ENCODE measurements at regions not wholly inside any gene's neighbourhood (a gene's known extent, or its start where the extent isn't known, plus 50 kb on each side); places are given as distances from the start of the nearest gene placed in this dataset.

GRCh38 chr14:96658611-96659010, 138.6 kb upstream of the VRK1 start:
- Mint-ChIP-seq H3K27me3 (ENCODE audit: low read depth, unreplicated experiment) (peaks cover 17% of the 10 kb centered on the region), H3K27ac (ENCODE audit: unreplicated experiment) (no peak overlapping the region), H3K9me3 (ENCODE audit: unreplicated experiment) (peaks cover 2% of the 10 kb centered on the region), H3K4me1 (ENCODE audit: low read depth, unreplicated experiment) (no peaks in the 10 kb centered on the region), H3K36me3 (ENCODE audit: low read depth, unreplicated experiment) (no peaks in the 10 kb centered on the region), H3K4me3 (ENCODE audit: unreplicated experiment) (no peak overlapping the region)
- H3K4me2 ChIP-seq (ENCODE audit: low read length) = no peak overlapping the region
- no peaks in the 10 kb centered on the region for H3K4me1 ChIP-seq (ENCODE audit: insufficient read depth, low read length)
- no peaks in the 10 kb centered on the region for H4K20me1 ChIP-seq (ENCODE audit: insufficient read depth, low read length)
- no peak for TF ChIP-seq EZH2 (IDR thresholded peaks at IDR 0.05; ENCODE audit: insufficient read depth, low read length)
- TF ChIP-seq CTCF (IDR thresholded peaks at IDR 0.05; ENCODE audit: insufficient read depth, low read depth, low read length) = no peak
- H3K4me3 ChIP-seq (ENCODE audit: insufficient read depth, low read depth, low read length) = no peak overlapping the region
- DNase-seq (ENCODE audit: low read depth) (no peak), FAIRE-seq (no peak)
- peaks cover 3% of the 10 kb centered on the region for H3K27me3 ChIP-seq (ENCODE audit: insufficient read depth, low read length)
- H3K79me2 ChIP-seq (ENCODE audit: insufficient read depth, low read length) = no peaks in the 10 kb centered on the region
- H3K9ac ChIP-seq (ENCODE audit: low read length) = no peak overlapping the region
- no peaks in the 10 kb centered on the region for H3K36me3 ChIP-seq (ENCODE audit: insufficient read depth, low read length)
- no peak overlapping the region for H3K27ac ChIP-seq (ENCODE audit: low read depth, low read length)
- no peaks in the 10 kb centered on the region for H3K9me3 ChIP-seq (ENCODE audit: insufficient read depth, low read depth, low read length)
- H2AFZ ChIP-seq (ENCODE audit: low read depth, low read length) = no peak overlapping the region

- H3K27me3 Mint-ChIP-seq (ENCODE audit: low read depth, unreplicated experiment) = peaks cover 18% of the 10 kb centered on the region
- peaks cover 7% of the 10 kb centered on the region for H3K9me3 Mint-ChIP-seq (ENCODE audit: unreplicated experiment)
- FAIRE-seq = no peak
These were observed 137.1 kb upstream of the VRK1 start for GRCh38 chr14:96660123-96660522.

More at GRCh38 chr14:96660123-96660522, 137.1 kb upstream of the VRK1 start:
- Histone ChIP-seq H3K4me1 (ENCODE audit: insufficient read depth, low read length) (no peaks in the 10 kb centered on the region), H2AFZ (ENCODE audit: low read depth, low read length) (no peak overlapping the region), H3K27ac (ENCODE audit: low read depth, low read length) (no peak overlapping the region), H3K4me2 (ENCODE audit: low read length) (no peak overlapping the region), H3K79me2 (ENCODE audit: insufficient read depth, low read length) (no peaks in the 10 kb centered on the region), H3K9me3 (ENCODE audit: insufficient read depth, low read depth, low read length) (no peaks in the 10 kb centered on the region), H3K27me3 (ENCODE audit: insufficient read depth, low read length) (peaks cover 6% of the 10 kb centered on the region), H3K36me3 (ENCODE audit: insufficient read depth, low read length) (no peaks in the 10 kb centered on the region), H4K20me1 (ENCODE audit: insufficient read depth, low read length) (no peaks in the 10 kb centered on the region), H3K9ac (ENCODE audit: low read length) (no peak overlapping the region), H3K4me3 (ENCODE audit: insufficient read depth, low read depth, low read length) (no peak overlapping the region)
- H3K4me1 Mint-ChIP-seq (ENCODE audit: low read depth, unreplicated experiment) = no peaks in the 10 kb centered on the region
- H3K4me3 Mint-ChIP-seq (ENCODE audit: unreplicated experiment) = no peak overlapping the region
- no peak overlapping the region for H3K27ac Mint-ChIP-seq (ENCODE audit: unreplicated experiment)
- no peaks in the 10 kb centered on the region for H3K36me3 Mint-ChIP-seq (ENCODE audit: low read depth, unreplicated experiment)
- TF ChIP-seq EZH2 (IDR thresholded peaks at IDR 0.05; ENCODE audit: insufficient read depth, low read length) = no peak
- no peak for TF ChIP-seq CTCF (IDR thresholded peaks at IDR 0.05; ENCODE audit: insufficient read depth, low read depth, low read length)
- no peak for DNase-seq (ENCODE audit: low read depth)

All from astrocyte (in vitro differentiated cells and primary cell).